Right kidney (tissue), 1 donor: ENCODE measurements at regions not wholly inside any gene's neighbourhood (a gene's known extent, or its start where the extent isn't known, plus 50 kb on each side); places are given as distances from the start of the nearest gene placed in this dataset.

Experiments used
- DNase-seq: peaks from one replicate; pipeline ENCODE4 v3.0.0-alpha.2; 2016

DNA sequence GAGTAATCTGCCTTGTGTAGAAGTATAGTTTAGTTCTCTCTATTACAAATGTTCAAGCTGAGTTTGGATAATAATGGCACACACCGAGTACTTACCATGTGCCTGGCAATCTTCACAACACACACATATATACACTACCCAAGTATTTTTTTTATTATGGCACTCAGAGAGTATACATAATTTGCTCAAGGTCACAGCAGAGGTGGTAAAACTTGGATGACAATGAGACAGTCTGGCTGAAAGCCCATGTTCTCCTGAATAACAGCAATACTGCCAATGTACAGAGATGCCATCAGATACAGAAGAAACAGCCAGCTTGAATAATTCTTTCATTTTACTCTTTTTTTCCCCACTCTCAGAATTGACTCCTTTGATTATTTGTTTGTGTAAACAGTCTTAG lies 460.0 kb downstream of the CNTN6 start:
- no peak for DNase-seq

DNA sequence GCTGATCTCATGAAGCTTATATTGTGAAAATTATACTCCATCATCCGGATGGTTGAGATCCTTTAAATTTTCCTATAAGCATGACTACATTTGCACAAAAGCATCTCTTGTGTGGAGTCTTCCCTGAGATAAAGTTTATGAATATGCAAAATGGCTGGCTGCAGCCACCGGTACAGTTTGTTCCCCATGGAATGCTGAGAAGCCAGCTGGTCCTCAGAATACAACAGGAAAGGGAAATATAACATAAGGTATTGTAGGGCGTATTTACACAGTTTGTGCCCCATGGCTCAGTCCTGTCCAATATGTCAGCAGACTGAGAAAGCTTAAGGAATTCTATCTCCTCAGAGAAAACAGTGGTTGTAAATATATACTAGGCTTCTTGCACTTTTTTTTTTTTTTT lies 468.6 kb downstream of the CNTN6 start:
- DNase-seq = no peak

DNA sequence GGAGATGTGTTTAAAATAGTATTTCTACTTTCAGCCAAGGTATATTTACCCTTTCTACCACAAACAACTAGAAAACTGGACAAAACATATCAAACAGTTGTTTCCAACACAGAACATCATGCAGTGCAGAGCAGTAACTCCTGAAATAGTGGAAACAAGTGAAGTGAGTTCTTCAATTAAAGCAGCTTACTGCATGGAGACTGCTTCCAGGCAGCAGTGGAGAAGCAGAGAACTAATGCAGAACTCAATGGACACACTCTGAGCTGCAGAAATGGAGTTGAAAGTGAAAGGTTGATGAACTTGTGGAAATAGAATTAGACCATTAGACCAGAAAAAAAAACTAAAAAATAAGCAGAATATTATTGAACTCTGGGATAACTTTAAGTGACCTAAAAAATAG lies 478.9 kb downstream of the CNTN6 start:
- DNase-seq = no peak

DNA sequence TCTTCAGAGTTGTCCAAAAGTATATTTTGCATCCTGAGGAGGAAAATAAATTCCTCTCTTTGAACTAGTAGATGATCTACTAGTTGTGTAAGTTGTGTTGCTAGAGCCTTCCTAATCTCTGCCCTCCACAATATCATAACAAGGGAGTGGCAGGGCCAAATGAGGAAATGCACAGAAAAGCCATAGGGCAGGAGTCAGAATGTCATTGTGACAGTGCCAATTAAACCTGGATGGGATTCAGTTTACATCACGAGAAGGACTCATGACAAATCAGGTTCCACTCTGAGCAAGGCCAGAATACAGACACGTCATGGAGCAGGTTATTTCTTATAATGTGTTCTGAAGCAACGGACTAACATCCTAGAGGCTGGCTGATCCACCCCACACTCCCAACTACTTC lies 483.2 kb downstream of the CNTN6 start:
- no peak for DNase-seq

DNA sequence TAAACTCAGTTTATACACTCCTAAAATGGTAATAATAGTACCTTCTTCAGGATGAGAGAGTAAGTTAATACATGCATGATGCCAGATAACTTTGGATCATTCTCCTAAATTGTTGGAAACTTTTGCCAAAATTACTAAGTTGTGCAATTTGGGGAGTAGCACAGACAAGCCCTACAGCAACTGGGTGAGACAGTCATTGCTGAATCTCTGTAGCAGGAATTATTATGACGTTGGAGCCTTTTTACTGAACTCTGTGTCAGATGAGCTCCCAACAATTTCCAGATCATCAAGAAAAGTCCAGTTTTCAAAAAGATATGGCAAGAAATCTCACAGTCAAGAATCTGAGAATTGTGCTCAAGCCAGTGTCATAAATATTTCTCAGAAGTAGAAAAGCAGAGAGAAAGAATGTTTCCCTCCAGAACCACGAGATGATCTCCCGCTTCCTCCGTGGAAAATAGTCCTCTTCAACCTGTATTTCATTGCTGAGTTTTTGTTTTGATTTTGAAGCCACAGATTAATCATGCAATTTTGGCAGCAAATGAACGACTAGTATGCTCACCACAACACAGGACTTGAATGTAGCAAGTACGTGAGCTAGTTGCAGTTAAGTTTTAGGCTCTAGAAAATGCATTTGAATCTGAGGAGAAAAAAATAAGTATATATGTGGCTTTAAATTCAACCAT lies 485.4 kb downstream of the CNTN6 start:
- DNase-seq = no peak

DNA sequence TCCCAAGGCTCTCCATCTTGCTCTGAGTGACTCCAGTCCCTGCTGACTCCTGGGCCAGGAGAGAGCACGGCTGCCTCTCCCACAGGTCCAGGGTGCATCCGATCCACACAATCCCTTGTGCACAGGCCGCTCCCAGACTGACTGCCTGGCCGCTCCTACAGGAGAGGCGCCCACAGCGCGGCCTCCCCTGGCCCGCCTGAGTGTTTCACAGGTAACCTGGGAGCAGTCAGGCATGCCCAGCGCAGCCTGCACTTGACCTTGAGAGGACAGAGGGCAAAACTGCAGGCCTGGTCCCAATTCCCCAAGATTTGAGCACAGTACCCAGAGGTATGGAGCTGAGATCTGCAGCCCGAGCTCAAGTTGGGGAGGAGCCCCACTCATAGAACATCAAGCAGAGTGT lies 490.2 kb downstream of the CNTN6 start:
- DNase-seq = no peak

DNA sequence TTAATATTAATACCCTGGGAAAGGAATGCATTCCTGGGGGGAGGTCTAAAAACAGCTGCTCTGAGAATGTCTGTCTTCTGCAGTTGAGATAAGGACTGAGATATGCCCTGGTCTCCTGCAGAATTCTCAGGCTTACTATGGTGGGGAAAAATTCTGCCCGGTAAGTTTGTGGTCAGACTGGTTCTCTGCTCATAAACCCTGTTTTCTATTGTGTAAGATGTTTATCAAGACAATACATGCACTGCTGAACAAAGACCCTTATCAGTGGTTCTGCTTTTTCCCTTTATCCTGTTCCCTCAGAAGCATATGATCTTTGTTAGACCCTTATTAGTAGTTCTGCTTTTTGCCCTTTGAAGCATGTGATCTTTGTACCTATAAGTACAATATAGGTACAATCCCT lies 494.6 kb downstream of the CNTN6 start:
- DNase-seq = no peak

DNA sequence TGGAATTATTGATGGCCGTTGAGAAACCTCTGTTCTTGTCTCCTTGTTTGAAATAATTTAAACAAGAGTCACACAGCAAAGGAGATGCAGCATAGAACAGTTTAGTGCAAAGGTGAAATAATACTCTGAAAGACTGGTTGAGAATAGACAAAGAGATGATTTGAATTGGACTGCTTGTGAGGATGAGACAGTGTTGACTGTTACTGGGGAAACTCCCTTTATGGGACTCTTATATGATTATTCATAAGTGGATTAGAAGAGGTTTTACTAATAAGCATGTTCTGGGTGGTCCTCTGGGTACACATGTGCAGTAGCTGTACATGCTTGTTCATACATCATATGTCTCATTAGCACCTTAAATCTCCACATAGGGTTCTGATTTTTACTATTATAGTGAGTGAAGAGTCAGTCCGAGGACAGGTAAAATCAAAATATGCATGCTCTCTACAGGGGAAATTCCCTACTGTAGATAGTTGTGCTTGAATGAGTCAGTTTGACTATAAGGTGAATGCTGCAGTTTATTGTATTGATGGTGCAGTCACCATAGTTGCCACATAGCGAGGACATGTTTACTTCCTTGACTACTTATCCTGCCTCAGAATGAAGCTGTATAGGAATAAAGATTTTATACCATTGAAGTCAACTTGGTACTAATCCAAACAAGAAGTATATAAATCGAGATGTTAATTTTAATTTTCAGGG lies 498.7 kb downstream of the CNTN6 start:
- no peak for DNase-seq

DNA sequence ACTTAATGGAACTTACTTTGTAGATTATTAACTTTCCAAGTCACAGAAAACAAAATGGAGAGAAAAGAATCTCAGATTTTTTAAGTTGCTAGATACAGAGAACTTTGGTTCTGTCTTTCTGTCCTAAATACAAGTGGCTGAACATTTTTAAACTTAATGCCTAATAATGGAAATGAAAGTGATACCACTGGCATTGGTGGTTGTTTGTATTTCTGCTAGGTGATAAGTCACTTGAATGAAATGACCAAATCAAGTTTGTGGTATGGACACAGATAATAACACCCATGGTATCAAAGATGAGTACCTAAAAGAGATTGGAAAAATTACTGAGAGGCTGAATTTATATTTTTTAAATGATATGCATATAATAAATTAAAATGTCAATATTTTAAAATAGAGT lies 502.1 kb downstream of the CNTN6 start:
- no peak for DNase-seq

DNA sequence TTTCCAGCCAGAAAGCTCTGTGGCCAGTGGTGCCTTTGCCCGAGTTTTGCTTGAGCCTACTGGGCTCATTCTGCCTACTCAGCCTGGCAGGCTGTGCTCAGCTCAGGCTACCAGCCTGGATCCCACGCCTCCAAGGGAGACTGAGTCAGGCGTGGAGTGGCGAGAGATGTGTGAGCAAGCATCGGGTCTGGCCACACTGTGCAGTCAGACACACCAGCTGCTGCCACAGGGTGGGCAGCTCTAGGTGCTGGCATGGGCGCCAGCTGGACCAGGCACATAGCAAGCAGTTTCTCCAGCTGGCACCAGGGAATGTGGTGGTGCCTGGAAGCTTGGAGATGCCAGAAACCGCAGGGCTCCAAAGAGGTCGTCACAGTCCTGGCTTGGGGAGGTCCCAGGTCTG lies 498.5 kb upstream of the CNTN4 start:
- no peak for DNase-seq

DNA sequence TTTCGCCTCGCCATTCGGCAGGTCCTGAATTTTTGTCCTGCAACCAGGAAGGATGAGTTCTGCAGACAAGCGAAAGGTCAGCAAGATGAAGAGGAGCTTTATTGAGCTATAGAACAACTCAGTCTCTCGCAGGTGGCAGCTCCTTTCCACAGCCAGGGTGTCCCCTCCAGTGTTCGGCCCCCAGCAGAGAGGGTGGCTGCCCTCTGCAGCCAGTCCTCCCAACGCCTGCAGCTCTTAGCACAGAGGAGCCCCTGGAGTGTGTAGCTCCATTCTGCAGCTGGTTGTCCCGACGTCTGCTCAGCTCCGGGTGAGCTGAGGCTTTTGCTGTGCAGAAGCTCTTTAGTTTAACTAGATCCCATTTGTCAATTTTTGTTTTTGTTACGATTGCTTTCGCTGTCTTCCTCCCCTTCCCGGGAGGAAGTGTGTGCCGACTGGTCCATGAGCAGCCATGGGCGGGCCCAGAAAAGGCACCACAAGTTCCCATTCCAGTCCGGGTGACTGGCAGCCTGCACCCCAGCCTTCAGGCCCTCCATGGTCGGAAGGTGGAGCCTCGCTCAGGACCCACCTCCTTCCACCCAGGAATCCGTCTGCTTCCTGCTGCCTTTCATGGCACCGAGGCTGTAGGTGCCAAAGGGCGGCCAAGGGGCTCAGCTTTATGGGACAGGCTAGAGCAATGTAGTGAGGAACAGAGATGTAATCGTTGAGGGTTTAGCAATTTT lies 497.8 kb upstream of the CNTN4 start:
- DNase-seq = no peak

DNA sequence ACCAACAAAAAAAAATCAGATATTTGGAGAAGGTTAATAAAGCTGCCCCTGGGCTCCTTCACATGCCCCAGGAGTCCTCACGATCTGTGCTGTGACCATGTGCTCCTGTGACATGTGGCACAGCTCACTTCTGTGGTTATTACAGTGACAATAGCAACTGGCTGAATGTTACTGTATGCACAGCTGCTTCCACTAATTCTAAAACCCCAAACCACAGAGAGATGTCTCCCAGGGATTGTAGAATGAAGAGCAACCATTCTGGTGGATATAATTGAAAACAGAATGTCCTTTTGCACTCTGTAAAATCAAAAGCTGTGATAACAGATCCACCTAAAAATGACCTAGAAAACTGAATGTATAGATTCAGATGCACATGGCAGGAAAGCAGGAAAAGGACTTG lies 489.2 kb upstream of the CNTN4 start:
- DNase-seq = no peak

DNA sequence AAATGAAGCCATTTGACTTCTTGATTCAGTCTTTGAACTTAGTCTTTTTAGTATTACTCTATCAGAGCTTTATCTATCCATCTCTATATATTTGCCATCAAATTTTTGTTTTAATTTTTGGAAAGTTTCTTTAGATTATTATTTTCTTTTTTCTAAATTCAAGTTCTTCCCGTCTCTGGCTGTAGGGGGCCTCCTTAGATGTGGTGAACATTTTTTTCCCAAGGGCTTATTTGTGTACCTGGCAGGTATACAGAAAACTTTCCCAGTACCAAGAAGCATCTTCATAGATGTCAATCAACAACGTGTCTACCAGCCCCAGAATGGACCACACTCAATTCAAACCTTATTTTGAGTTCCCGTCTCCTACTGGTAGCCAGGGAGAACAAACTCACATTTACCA lies 486.8 kb upstream of the CNTN4 start:
- DNase-seq = no peak

DNA sequence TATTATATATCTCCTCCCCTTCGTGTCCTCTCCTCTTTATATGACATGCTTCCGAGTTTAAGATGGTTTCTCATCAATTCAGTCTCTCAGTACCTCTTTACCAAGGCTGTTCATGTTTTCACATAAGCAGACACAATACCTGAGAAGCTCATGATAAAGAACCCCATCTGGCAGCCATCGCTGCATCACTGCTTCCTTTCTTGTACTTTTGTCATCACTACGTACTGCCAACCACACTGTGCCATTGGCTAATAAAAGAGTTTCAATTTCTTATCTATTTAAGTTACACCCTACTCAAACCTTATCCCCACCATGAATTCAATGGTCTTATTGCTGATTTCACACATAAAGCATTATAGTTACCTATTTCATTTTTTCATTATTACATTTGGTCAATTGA lies 484.7 kb upstream of the CNTN4 start:
- DNase-seq = no peak

DNA sequence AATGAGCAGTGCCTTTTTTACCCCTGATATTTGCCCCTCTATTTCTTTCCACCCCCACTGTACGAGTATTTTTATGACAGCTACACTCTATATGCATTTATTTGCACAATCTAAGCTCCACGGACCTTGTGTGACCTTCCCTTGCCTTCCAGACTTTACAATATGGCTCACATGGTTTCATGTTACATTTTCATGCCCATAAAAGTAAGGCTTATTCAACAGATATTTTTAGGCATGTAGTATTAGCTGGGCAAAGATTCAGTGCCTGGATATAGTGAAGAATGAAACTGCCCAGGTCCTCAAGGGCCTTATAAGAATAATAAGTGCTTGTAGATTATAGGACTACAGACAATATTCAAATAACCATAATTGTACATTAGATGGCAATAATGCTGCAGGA lies 481.9 kb upstream of the CNTN4 start:
- DNase-seq = no peak

DNA sequence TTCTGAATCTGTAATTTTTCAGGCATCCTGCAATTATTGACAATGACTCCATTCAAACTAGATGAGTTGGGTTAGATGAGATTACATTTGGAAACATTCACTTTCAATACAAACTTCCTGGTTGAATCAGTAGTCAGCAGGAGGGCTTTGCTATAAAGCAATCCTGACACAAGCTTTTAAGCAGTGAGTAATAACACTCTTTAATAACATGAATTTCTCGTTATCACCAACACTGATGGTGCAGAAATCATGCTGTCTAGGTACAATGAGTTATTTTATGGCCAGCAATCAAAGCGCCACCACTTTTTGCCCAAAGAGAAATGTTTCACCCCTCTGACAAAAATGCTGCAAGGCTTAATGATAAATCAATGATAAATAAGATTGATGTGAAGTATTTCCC lies 474.8 kb upstream of the CNTN4 start:
- no peak for DNase-seq

DNA sequence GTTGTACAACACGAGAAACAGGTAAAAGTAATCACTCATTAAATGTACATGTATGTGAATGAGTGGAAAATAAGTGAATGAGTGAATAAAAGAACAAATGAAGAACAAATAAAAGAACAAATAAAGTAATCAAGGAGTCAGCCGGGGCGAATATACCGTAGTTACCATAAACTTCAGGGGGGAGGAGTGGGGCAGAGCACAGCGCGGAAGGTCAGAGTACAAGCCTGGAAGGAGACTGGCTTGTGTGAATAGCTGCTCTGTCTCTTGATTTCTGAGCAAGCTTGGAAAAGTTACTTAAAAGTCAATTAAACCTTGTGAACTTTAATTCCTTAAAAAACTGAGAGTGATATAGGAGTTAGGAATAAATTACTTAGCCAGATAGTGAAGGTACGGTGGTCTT lies 466.5 kb upstream of the CNTN4 start:
- no peak for DNase-seq

DNA sequence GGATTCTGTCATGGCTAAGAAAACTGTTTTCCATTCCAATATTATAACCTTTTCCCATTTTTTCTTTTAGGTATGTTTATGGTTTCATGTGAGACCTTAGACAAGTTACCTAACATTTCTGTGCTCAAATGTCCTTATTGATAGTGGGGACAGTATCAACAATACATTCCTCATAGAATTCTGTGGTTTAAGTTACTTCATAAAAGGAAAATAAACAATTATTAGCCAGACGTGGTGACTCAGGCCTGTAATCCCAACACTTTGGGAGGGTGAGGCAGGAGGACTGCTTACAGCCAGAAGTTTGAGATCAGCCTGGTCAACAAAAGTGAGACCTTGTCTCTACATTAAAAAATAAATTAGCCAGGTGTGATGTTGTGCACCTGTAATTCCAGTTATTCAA lies 436.8 kb upstream of the CNTN4 start:
- DNase-seq = no peak

DNA sequence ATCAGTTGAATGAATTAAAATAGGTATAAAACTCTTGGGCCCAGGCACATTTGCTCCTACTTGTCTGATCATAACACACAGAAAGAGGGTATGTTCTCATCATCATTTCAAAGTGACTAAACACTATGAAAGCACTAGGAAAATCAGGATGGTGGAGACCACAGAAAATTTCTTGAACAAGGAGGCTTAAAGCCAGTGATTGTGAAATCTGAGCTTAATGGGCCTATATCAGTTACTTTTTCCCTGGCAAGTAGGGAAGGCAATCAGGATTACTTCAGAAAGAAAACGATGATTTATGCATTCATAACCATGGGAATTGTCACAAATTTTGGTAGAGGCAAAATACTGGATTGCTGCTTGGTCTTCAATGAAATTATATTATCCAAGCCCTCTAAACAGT lies 434.4 kb upstream of the CNTN4 start:
- no peak for DNase-seq

DNA sequence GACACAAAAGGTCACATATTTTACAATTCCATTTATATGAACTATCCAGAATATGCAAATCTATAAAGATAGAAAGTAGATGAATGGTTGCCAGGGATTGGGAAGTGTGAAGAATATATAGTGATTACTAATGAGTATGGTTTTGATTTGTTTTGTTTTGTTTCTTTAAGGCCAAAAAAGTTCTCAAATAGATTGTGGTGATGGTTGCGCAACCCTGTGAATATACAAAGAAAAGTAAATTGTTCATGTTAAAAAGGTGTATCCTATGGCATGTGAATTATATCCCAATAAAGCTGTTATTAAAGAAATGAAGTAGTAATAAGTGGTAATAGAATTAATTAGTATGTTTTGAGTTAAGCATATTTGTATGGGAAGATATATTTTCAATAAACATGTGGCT lies 431.8 kb upstream of the CNTN4 start:
- no peak for DNase-seq

DNA sequence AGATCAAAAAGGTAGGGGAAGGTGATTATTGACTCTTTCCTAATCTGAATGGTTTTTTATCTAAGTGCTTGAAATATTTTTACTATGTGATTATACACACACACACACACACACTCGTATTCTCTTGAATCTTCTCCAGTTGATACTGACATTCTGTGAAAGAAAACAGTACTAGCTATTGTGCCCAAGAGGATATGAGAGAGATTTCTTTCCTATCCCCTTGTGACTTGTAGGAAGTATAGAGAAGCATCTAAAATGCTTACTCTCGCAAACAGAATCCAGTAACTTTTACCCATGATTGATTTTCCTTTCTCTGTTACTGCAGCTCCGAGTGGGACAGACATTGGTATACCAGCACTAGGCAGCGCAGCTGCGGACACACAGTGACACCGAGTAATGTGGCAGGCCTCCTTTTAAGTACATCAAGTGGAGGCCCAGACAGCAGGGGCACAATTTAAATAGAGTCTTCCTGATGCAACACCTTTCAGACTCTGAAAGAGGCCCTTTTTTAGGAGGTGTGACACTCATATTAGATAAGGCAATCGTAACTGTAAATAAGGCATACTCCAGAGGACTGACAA lies 421.0 kb upstream of the CNTN4 start:
- DNase-seq = no peak

DNA sequence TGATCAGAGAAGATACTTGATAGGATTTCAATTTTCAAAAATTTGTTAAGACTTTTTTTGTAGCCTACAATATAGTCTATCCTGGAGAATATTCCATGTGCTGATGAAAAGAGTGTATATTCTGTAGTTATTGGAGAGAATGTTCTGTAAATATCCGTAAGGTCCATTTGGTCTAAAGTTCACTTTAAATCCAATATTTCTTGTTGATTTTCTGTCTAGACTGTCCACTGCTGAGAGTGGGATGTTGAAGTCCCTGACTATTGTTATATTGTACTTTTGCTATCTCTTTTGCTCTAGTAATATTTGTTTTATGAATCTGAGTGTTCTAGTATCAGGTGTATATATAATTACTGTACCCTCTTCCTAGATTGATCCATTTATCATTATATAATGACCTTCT lies 406.2 kb upstream of the CNTN4 start:
- DNase-seq = no peak

DNA sequence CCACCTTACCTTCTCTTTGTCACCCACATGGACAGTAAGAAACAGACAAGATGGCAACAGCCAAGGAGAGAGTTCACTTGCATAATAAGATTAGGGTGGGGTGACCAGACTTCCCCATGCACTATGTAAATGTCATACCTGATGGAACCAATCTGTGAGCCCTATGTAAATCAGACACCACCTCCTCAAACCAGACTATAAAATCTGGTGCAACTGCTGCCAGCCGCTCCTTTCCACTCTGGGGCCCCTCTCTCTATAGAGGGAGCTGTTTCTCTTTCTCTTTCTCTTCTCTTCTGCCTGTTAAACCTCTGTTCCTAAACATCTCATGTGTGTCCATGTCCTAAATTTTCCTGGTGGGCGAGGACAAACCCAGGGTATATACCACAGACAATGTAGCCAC lies 405.5 kb upstream of the CNTN4 start:
- DNase-seq = no peak
